ENCODE measurements at regions not wholly inside any gene's neighbourhood (a gene's known extent, or its start where the extent isn't known, plus 50 kb on each side); places are given as distances from the start of the nearest gene placed in this dataset.

GRCh38 chr5:38112938-38113337 is 145.4 kb upstream of the EGFLAM start:
- TF ChIP-seq EZH2phosphoT487 (IDR thresholded peaks at IDR 0.05; ENCODE audit: insufficient read depth, low read depth) (no peak), EZH2 (IDR thresholded peaks at IDR 0.05; ENCODE audit: insufficient read depth, poor library complexity, severe bottlenecking) (no peak)

All from GM23248 (cell line).